Anterior cingulate cortex (tissue), 58 donors: ENCODE measurements at regions not wholly inside any gene's neighbourhood (a gene's known extent, or its start where the extent isn't known, plus 50 kb on each side); places are given as distances from the start of the nearest gene placed in this dataset.
"Not testable (repeated sequence)": the region's sequence is repeated elsewhere in the genome, so short reads cannot be mapped to it uniquely, and the experiment has no call there.

Experiments
- DNase-seq, 58 donors: peaks; one replicate each; lab custom pipeline; 2025; lab: John Stamatoyannopoulos, UW

DNA sequence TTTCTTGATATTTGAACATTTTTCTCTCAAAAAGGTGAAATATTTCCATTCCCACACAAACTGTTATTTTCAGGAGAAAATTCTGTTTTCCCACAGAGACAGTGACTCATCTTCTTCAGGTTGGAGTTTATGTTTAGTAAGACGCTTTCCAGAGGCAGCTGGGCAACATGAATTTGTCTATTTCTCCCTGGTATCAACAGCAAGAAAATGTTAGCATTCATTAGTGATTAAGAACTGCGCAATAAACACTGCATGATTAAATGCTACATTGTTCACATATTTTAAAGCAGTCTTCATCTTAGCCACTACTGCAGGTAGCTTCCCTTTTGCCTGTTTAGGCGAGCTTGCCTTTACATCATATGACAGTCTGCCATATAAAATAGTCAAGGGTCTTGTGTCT, 295.7 kb downstream of the C6orf118 start:
- DNase-seq = no peak

- DNase-seq = no peak
Observed at GRCh38 chr6:165012183-165012582, 297.2 kb downstream of the C6orf118 start.

DNA sequence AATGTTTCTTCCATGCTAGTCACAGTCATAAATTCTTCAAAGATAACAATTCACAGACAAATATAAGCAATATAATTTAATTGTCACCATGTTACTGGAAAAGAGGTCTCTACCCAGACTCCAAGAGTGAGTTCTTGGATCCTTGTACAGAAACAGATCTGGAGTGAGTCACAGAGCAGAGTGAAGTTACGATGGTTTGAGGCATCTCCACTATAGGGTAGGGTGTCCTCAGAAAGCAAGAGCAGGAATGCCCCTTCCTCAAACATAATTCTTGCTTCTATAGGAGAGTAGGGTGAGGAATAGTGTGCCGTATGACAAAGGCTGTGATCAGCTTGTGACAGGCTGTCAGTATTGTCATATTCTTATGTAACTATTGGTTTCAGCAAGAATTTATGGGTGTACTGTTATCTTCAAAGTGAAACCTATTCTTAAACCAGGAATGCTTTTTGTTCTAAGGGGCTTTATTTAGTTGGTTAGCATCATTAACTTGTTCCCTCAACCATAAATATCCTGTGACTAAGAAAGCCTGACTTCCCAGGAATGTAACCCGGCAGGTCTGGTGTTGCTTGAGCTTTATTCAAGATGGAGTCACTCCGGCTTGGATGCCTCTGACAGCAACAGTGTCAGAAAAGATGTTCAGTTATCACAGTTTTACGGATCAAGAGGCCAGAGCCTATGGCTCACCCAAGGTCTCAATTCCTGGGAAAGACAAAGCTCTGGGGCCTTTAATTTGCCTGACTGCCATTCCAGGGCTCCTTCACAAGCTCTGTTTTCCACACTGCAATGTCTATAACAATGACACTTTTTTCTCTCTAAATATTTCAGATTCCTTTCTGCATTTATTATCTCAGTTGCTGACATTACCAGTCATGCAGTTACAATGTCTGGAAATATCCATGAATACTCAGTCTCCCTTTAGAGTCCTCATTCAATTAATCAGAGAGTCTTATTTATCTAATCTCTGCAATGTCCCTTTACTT, 298.6 kb downstream of the C6orf118 start:
- no peak for DNase-seq

DNA sequence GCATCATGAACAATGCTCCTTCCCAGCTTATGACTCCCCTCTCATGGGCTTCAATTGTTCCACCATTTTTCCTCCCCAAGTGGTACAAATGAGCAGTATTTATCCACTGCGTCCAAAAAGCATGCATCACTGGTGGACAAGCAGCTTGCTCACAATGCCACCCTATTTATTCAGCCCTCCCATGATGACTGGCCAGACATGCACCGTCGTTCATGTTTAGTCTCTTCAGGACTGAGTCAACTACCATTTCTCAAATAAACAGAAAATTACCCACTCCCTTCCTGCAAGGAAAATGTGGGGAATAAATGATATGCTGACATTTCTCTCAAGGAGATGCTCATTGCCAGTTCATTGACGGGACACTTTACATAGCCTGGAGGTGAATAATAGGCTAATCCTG, 300.4 kb downstream of the C6orf118 start:
- no peak for DNase-seq

DNA sequence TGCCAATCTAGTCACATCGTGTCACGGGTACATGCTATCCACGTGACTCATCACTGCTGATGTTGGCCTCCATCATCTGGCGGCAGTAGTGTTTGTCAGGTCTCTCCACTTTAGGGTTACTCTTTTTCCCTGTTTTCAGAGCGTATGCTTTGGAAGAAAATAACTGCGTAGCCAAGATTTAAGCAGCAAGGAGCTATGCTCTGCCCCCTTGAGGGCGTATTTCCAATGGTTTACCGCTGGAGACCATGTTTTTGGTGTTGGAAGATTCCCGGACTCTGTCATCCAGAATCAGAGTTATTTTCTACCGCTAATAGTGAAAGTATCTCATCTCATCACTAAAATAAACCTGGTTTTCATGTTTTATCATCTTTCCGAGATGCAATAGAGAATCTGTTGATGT, 306.5 kb downstream of the C6orf118 start:
- DNase-seq = no peak

DNA sequence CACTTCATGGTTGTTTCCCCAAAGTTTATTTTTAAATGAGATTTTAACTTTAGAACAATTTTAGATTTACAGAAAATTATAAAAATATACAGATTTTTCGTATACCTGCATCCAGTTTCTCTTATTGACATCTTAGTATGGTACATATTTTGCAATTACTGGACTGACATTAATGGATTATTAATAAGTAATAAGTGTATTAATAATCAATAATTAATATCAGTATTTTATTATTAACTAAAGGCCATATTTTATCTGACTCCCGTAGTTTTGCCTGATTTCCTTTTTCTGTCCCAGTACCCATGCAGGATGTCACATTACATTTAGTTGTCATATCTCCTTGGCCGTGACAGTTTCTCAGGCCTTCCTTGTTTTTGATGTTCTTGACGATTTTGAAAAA, 307.0 kb downstream of the C6orf118 start:
- no peak for DNase-seq

DNA sequence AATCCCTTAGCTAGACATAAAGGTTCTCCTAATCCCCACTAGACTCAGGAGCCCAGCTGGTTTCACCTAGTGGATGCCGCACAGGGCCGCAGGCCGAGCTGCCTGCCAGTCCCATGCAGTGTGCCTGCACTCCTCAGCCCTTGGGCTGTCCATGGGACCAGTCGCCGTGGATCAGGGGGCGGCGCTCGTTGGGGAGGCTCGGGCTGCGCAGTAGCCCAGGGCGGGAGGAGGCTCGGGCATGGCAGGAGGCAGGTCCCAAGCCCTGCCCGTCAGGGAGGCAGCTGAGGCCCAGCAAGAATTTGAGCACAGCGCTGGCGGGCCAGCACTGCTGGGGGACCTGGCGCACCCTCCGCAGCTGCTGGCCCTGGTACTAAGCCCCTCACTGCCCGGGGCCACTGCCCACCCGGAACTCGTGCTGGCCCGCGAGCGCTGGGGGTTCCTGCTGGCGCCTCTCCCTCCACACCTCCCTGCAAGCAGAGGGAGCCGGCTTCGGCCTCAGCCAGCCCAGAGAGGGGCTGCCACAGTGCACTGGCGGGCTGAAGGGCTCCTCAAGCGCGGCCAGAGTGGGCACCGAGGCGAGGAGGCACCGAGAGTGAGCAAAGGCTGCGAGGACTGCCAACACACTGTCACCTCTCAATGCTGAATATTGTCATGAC, 307.8 kb downstream of the C6orf118 start:
- no peak for DNase-seq

DNA sequence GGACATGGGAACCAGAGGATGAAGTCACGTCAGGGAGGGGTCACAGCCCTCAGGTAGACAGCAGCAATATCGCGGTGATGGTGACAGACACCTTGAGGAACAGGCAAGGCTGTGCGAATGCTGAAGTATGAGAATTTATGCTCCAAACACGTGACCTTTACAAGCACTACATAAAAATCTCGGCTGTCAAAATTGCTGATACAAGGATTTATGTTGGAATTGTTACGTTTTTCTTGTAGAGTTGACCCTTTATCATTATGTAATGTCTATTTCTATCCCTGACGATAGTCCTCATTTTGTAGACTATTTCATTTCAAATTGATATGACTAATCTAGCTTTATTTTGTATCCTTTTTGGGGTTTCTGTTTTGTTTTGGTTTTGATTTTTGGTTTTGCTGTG, 311.1 kb downstream of the C6orf118 start:
- DNase-seq = no peak

GRCh38 chr6:164996838-164997237, 312.6 kb downstream of the C6orf118 start:
- no peak for DNase-seq

DNA sequence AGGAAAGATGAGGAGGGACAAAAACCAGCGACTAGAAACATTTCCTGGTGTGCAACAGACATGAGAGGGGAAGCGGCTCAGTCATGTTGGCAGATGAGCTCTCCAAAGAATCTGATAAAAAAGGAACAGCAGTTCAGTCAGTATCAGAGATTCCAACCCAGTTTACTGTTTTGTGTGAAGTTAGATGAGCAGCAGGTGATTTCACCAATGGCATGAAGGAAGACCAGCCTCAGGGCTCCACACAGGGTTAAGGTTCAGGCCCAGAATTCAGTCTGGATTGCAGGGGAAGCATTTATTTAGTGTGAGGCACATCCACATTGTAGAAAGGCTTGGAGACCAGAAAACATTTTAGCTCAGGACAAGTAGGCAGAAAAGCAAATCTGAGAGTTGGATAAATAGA, 317.8 kb downstream of the C6orf118 start:
- DNase-seq = no peak

- DNase-seq = no peak
Observed at GRCh38 chr6:164990901-164991300, 318.5 kb downstream of the C6orf118 start.

DNA sequence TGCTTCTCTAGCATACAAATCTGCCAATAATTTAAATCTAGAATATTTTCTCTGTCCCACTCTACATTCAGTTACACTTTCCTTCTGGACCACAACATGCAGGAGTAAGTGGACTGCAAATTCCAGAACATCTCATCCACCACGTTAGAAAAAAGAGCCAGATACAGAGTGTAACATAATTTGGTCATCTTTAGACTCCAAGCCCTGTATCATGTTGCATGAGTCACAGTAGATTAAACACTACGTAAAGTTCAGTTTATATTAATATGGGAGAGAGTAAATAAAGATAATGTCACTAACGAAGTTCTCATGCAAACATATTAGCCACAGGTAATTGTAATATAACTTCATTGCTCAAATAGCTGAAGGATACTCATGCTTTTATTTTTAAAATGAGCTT, 327.0 kb downstream of the C6orf118 start:
- no peak for DNase-seq

DNA sequence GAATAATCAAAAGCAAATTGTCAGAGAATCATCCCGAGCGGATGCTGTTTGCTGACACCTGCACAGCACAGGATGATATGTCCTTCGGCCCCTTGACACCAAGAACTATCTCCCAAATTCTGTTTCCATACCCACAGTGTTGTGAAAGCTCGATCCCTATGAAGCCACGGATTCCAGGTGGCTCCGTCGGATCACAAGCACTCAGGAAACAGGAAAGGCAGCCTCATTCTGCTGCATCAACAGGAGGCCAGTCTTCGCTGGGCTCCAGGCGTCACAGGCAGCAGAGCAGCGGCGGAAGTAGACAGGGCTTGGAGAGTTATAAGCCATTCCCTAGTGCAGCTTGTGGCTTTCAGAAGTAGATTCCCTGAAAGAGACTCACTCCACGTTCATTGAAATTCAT, 342.3 kb downstream of the C6orf118 start:
- no peak for DNase-seq

DNA sequence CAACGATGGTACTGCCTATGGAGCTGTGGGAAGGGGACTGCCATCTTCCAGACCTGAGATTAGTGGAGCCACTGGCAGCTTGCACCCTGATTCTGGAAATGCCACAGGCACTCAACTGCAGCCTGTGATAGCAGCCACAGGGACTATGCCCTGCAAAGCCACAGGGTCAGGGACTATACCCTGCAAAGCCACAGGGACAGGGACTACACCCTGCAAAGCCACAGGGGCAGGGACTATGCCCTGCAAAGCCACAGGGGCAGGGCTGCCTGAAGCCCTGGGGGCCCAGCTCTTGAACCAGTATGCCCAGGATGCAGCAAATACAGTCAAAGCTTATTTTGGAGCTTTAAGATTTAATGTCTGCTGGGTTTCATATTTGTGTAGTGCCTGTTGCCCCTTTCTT, 346.6 kb downstream of the C6orf118 start:
- DNase-seq = no peak

- DNase-seq = no peak
Observed at GRCh38 chr6:164947164-164947563, 362.2 kb downstream of the C6orf118 start.

GRCh38 chr6:164942271-164942670, 367.1 kb downstream of the C6orf118 start:
- no peak for DNase-seq

DNA sequence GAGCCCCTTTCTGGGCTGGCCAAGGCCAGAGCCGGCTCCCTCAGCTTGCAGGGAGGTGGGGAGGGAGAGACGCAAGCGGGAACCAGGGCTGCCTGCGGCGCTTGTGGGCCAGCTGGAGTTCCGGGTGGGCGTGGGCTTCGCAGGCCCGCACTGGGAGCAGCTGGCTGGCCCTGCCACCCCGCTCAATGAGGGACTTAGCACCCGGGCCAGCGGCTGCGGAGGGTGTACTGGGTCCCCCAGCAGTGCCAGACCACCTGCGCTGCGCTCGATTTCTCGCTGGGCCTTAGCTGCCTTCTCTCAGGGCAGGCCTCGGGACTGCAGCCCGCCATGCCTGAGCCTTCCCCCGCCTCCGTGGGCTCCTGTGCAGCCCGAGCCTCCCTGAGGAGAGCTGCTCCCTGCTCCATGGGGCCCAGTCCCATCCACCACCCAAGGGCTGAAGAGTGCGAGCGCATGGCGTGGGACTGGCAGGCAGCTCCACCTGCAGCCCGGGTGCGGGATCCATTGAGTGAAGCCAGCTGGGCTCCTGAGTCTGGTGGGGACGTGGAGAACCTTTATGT, 376.1 kb downstream of the C6orf118 start:
- not testable (repeated sequence) for DNase-seq

GRCh38 chr6:164929408-164929977, 379.9 kb downstream of the C6orf118 start:
- DNase-seq = peak in 1 of 58 donors; percentile 18

GRCh38 chr6:164928728-164929407, 380.5 kb downstream of the C6orf118 start:
- DNase-seq = peak in 1 of 58 donors; percentile 32

DNA sequence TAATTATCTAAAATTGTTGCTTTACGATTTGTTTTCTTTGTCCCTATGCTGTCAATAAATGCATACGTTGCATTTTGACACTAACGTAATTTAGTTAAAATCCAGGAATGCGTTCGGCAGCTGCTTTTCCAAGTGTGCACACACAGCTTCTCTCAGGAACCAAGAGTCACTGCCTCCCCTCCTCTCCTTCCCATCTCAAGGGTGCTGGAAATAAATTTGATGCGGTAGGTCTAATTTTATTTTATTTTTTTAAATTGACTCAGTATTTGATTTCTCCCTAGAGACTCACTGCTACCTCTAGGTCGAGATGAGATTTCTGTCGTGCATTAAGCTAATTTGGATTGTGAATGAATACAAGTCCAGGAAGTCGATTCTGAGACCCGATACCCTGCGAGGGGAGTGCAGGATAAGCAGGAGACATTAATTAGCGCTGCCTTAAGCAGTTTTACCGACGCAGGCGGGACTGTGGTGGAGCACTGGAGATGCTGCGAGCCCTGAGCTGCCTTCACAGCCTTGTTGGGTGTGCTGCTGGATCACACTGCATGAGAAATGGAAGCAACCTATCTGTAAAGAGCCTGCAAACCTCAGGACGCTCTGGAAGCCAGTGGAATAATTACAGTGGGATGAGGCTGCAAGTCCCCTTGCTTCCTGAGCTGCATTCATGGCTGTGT, 381.2 kb downstream of the C6orf118 start:
- peak in 35 of 58 donors; percentile 14 to 68 (median 36) for DNase-seq
